Neural cell (in vitro differentiated cells): ENCODE measurements at regions not wholly inside any gene's neighbourhood (a gene's known extent, or its start where the extent isn't known, plus 50 kb on each side); places are given as distances from the start of the nearest gene placed in this dataset.

Experiments used
- CTCF ChIP-seq: fragments of 450-650 bp; IDR thresholded peaks from 2 replicates; pipeline ENCODE4 v1.5.1; 2014; ENCODE audit warnings: antibody characterized with exemption, mild to moderate bottlenecking, moderate library complexity; ENCODE audit not compliant: poor library complexity, severe bottlenecking
- EZH2 ChIP-seq: fragments of 200-600, 300-800 bp; shearing (Covaris generic), sonication (generic); IDR thresholded peaks from 2 replicates; pipeline ENCODE4 v1.6.1; 2014; ENCODE audit warnings: antibody characterized with exemption, low read length, borderline replicate concordance, mild to moderate bottlenecking; ENCODE audit not compliant: insufficient read depth, poor library complexity, severe bottlenecking
- MXI1 ChIP-seq: fragments of 450-650 bp; conservative IDR thresholded peaks from 2 replicates; pipeline ENCODE4 v1.6.1; 2014; ENCODE audit warnings: antibody characterized with exemption, mild to moderate bottlenecking; ENCODE audit not compliant: poor library complexity, severe bottlenecking
- POLR2AphosphoS5 ChIP-seq: IDR thresholded peaks from 2 replicates; pipeline ENCODE4 v1.6.1; 2012
- RAD21 ChIP-seq: fragments of 450-650 bp; conservative IDR thresholded peaks from 2 replicates; pipeline ENCODE4 v1.6.1; 2014; ENCODE audit warnings: antibody characterized with exemption, mild to moderate bottlenecking, moderate library complexity

GRCh38 chr5:77926337-77926736, 150.2 kb upstream of the TBCA start:
- no peak for TF ChIP-seq EZH2
- TF ChIP-seq POLR2AphosphoS5, result no peak
- no peak for TF ChIP-seq CTCF
- TF ChIP-seq RAD21, result no peak
- TF ChIP-seq MXI1, result no peak
